ENCODE measurements at regions not wholly inside any gene's neighbourhood (a gene's known extent, or its start where the extent isn't known, plus 50 kb on each side); places are given as distances from the start of the nearest gene placed in this dataset.

DNA sequence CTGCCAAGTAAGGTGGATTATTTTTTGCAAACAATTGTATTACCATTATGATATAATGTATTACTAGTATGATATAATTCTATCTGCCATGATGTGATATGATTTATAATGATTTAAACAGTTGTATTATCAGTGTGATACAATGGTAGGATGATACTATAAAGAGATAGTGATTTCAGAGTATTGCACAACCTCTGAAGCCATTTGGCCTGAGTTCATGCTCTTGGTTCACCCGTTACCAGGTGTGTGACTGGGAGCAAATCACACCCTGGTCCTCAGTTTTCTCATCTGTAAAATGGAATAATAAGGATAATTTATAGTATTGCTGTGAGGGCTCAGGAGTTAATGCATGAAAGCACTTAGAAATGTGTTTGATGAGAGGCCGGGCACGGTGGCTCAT lies 905.0 kb upstream of the RBFOX1 start:
- Histone ChIP-seq H3K4me2 (ENCODE audit: insufficient read depth, low read length) (no peak overlapping the region), H3K27ac (ENCODE audit: insufficient read depth, low read depth, low read length) (no peak overlapping the region), H3K36me3 (ENCODE audit: control insufficient read depth in 2 of 2, extremely low read depth in 1 of 2, insufficient read depth in 2 of 2, low read length in 2 of 2) (no peaks in the 10 kb centered on the region), H3K4me3 (replicated peaks in 1 of 3; ENCODE audit: insufficient read depth in 1 of 3, low read depth in 1 of 3, low read length in 3 of 3) (no peak overlapping the region), H2AFZ (ENCODE audit: low read depth, low read length) (no peak overlapping the region), H3K9me1 (replicated peaks; ENCODE audit: control insufficient read depth, extremely low read depth, insufficient read depth, low read length) (no peaks in the 10 kb centered on the region), H3K27me3 (ENCODE audit: control insufficient read depth in 2 of 2, insufficient read depth in 2 of 2, low read length in 2 of 2) (no peaks in the 10 kb centered on the region), H3K9me3 (replicated peaks; ENCODE audit: control insufficient read depth, insufficient read depth, low read length) (peaks cover 2% of the 10 kb centered on the region), H3K79me2 (ENCODE audit: control insufficient read depth, insufficient read depth, low read length) (no peaks in the 10 kb centered on the region), H3K4me1 (ENCODE audit: control insufficient read depth, extremely low read depth, insufficient read depth, low read length) (no peaks in the 10 kb centered on the region), H3K9ac (replicated peaks; ENCODE audit: extremely low read depth, insufficient read depth, low read length) (no peak overlapping the region), H4K20me1 (replicated peaks; ENCODE audit: control insufficient read depth, extremely low read depth, insufficient read depth, low read length) (no peaks in the 10 kb centered on the region)
- ChIA-PET CTCF (no interaction called here), POLR2A (no interaction called here)
- dilution Hi-C loops (cut with MboI; ENCODE audit: extremely low pct_ligation_motif_present, low sequenced_read_pairs): no loop called here
- intact Hi-C loops (cut with micrococcal nuclease): no loop called here
- TF ChIP-seq FOS (IDR thresholded peaks at IDR 0.05; ENCODE audit: borderline replicate concordance, insufficient read depth, low read length) (no peak), MYC (IDR thresholded peaks at IDR 0.05; ENCODE audit: low read depth, low read length) (no peak), JUN (IDR thresholded peaks at IDR 0.05; ENCODE audit: borderline replicate concordance, insufficient read depth, insufficient read length, low read depth) (no peak), POLR2A (IDR thresholded peaks at IDR 0.05; ENCODE audit: low read depth, low read length) (no peak), EZH2 (IDR thresholded peaks at IDR 0.05; ENCODE audit: borderline replicate concordance, low read depth, low read length, severe bottlenecking) (no peak), POLR2AphosphoS5 (IDR thresholded peaks at IDR 0.05; ENCODE audit: insufficient read depth, low read depth, low read length) (no peak), GATA2 (IDR thresholded peaks at IDR 0.05; ENCODE audit: insufficient read depth, insufficient read length, low read depth, low read length) (no peak)
- TF ChIP-seq, protein P1, sequence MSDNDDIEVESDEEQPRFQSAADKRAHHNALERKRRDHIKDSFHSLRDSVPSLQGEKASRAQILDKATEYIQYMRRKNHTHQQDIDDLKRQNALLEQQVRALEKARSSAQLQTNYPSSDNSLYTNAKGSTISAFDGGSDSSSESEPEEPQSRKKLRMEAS (IDR thresholded peaks at IDR 0.05; ENCODE audit: insufficient read depth, insufficient read length): no peak
- TF ChIP-seq, protein P2, sequence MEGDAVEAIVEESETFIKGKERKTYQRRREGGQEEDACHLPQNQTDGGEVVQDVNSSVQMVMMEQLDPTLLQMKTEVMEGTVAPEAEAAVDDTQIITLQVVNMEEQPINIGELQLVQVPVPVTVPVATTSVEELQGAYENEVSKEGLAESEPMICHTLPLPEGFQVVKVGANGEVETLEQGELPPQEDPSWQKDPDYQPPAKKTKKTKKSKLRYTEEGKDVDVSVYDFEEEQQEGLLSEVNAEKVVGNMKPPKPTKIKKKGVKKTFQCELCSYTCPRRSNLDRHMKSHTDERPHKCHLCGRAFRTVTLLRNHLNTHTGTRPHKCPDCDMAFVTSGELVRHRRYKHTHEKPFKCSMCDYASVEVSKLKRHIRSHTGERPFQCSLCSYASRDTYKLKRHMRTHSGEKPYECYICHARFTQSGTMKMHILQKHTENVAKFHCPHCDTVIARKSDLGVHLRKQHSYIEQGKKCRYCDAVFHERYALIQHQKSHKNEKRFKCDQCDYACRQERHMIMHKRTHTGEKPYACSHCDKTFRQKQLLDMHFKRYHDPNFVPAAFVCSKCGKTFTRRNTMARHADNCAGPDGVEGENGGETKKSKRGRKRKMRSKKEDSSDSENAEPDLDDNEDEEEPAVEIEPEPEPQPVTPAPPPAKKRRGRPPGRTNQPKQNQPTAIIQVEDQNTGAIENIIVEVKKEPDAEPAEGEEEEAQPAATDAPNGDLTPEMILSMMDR (IDR thresholded peaks at IDR 0.05; ENCODE audit: extremely low read depth in 1 of 2, insufficient read depth in 1 of 2, low read depth in 1 of 2, low read length in 2 of 2): no peak
- FAIRE-seq (no peak), DNase-seq (ENCODE audit: low read depth, low spot score) (no peak)
- BruUV-seq (replicated peaks): no TSS peak
